Liver (tissue), 8 donors: ENCODE measurements at regions not wholly inside any gene's neighbourhood (a gene's known extent, or its start where the extent isn't known, plus 50 kb on each side); places are given as distances from the start of the nearest gene placed in this dataset.

Experiments
- DNase-seq: peaks from one replicate; pipeline ENCODE4 v3.0.0-alpha.2; 2017; ENCODE audit warnings: low spot score
- H3K27ac ChIP-seq, 2 donors: one replicate each; pipeline ENCODE4 v1.7.0; 2013; ENCODE audit warnings: inconsistent platforms in 2 of 2, low read length in 2 of 2, control low read depth in 1 of 2, low read depth in 1 of 2, mild to moderate bottlenecking in 1 of 2
- H3K27me3 ChIP-seq, 4 donors: one replicate each; pipeline versions ENCODE4 v1.6.1 to v1.7.0; 2013; ENCODE audit warnings: low read length in 3 of 4, inconsistent platforms in 1 of 4, mild to moderate bottlenecking in 1 of 4, moderate library complexity in 1 of 4; ENCODE audit not compliant: control insufficient read depth in 4 of 4, insufficient read depth in 4 of 4
- H3K36me3 ChIP-seq, 4 donors: one replicate each; pipeline versions ENCODE4 v1.6.1 to v1.7.0; 2013; ENCODE audit warnings: low read length in 3 of 4, mild to moderate bottlenecking in 3 of 4, low read depth in 1 of 4, moderate library complexity in 1 of 4; ENCODE audit not compliant: control insufficient read depth in 4 of 4, insufficient read depth in 3 of 4
- H3K4me1 ChIP-seq, 4 donors: one replicate each; pipeline versions ENCODE4 v1.6.1 to v1.7.0; 2013; ENCODE audit warnings: low read length in 3 of 4, mild to moderate bottlenecking in 3 of 4, moderate library complexity in 1 of 4; ENCODE audit not compliant: control insufficient read depth in 4 of 4, insufficient read depth in 4 of 4
- H3K4me3 ChIP-seq, 3 donors: one replicate each; pipeline versions ENCODE4 v1.6.1 to v1.7.0; 2013; ENCODE audit warnings: low read length in 3 of 3, control low read depth in 1 of 3, low read depth in 1 of 3, mild to moderate bottlenecking in 1 of 3
- H3K9ac ChIP-seq, 2 donors: one replicate each; pipeline ENCODE4 v1.7.0; 2013; ENCODE audit warnings: low read length in 2 of 2, mild to moderate bottlenecking in 2 of 2, moderate library complexity in 2 of 2, control low read depth in 1 of 2, low read depth in 1 of 2
- H3K9me3 ChIP-seq, 4 donors: one replicate each; pipeline versions ENCODE4 v1.6.1 to v1.7.0; 2013; ENCODE audit warnings: low read length in 3 of 4; ENCODE audit not compliant: control insufficient read depth in 4 of 4
- ATF3 ChIP-seq: IDR thresholded peaks from 2 replicates; pipeline ENCODE4 v1.6.1; 2016; ENCODE audit warnings: antibody characterized with exemption
- CTCF ChIP-seq: fragments of 150-350 bp; IDR thresholded peaks from 2 replicates; pipeline ENCODE4 v1.5.1; 2017; ENCODE audit warnings: improper control_type of control experiment, low read depth, low read length; ENCODE audit not compliant: missing input control
- EGR1 ChIP-seq, 2 donors: IDR thresholded peaks; 2 replicates each; pipeline ENCODE4 v1.6.1; 2016 to 2018; ENCODE audit warnings: antibody characterized with exemption in 2 of 2, low read depth in 2 of 2
- FOXA1 ChIP-seq: IDR thresholded peaks from 2 replicates; pipeline ENCODE4 v1.6.1; 2016; ENCODE audit warnings: antibody characterized with exemption
- FOXA2 ChIP-seq: IDR thresholded peaks from 2 replicates; pipeline ENCODE4 v1.6.1; 2016; ENCODE audit warnings: antibody characterized with exemption
- GABPA ChIP-seq, 2 donors: IDR thresholded peaks in 1 of 2; conservative IDR thresholded peaks in 1 of 2; 2 replicates each; pipeline ENCODE4 v1.6.1; 2016; ENCODE audit warnings: antibody characterized with exemption in 2 of 2, mild to moderate bottlenecking in 1 of 2, moderate library complexity in 1 of 2
- HNF4A ChIP-seq, 2 donors: conservative IDR thresholded peaks; 2 replicates each; pipeline ENCODE4 v1.6.1; 2016; ENCODE audit warnings: antibody characterized with exemption in 2 of 2, mild to moderate bottlenecking in 2 of 2
- HNF4G ChIP-seq: IDR thresholded peaks from 2 replicates; pipeline ENCODE4 v1.6.1; 2016; ENCODE audit warnings: antibody characterized with exemption
- JUND ChIP-seq, 2 donors: IDR thresholded peaks; 2 replicates each; pipeline ENCODE4 v1.6.1; 2016; ENCODE audit warnings: antibody characterized with exemption in 2 of 2
- MAX ChIP-seq: IDR thresholded peaks from 2 replicates; pipeline ENCODE4 v1.6.1; 2016; ENCODE audit warnings: antibody characterized with exemption
- NR2F2 ChIP-seq: IDR thresholded peaks from 2 replicates; pipeline ENCODE4 v1.6.1; 2016; ENCODE audit warnings: antibody characterized with exemption
- RAD21 ChIP-seq, 2 donors: IDR thresholded peaks; 2 replicates each; pipeline ENCODE4 v1.6.1; 2016; ENCODE audit warnings: antibody characterized with exemption in 2 of 2, mild to moderate bottlenecking in 2 of 2
- REST ChIP-seq: IDR thresholded peaks from 2 replicates; pipeline ENCODE4 v1.6.1; 2016; ENCODE audit warnings: antibody characterized with exemption, mild to moderate bottlenecking
- RXRA ChIP-seq, 2 donors: IDR thresholded peaks; 2 replicates each; pipeline ENCODE4 v1.6.1; 2017 to 2018; ENCODE audit warnings: antibody characterized with exemption in 2 of 2, mild to moderate bottlenecking in 1 of 2
- SP1 ChIP-seq: IDR thresholded peaks from 2 replicates; pipeline ENCODE4 v1.6.1; 2018; ENCODE audit warnings: antibody characterized with exemption, mild to moderate bottlenecking
- TAF1 ChIP-seq: conservative IDR thresholded peaks from 2 replicates; pipeline ENCODE4 v1.6.1; 2016; ENCODE audit warnings: antibody characterized with exemption, mild to moderate bottlenecking
- YY1 ChIP-seq: IDR thresholded peaks from 2 replicates; pipeline ENCODE4 v1.6.1; 2016; ENCODE audit warnings: antibody characterized with exemption, mild to moderate bottlenecking
- ZBTB33 ChIP-seq: IDR thresholded peaks from 2 replicates; pipeline ENCODE4 v1.6.1; 2016; ENCODE audit warnings: antibody characterized with exemption
- WGBS: extraction: QIAGEN DNeasy Blood & Tissue Kit; methylation state at CpG from one replicate; pipeline ENCODE4 v1.1.7; 2013; 5-methylcytosine and 5-hydroxymethylcytosine counted together
- donor health status: healthy.
- donor health status: healthy.
- donor health status: healthy.
- donor health status: healthy.
- donor health status: healthy.

- Histone ChIP-seq H3K9me3 (no peaks in the 10 kb centered on the region), H3K36me3 (no peaks in the 10 kb centered on the region), H3K27ac (no peak overlapping the region), H3K4me3 (no peak overlapping the region), H3K4me1 (no peaks in the 10 kb centered on the region), H3K27me3 (no peaks in the 10 kb centered on the region), H3K9ac (no peak overlapping the region)
- 87% methylated on average over 24 of the region's 24 CpGs for WGBS
- no peak for DNase-seq
- TF ChIP-seq EGR1 (IDR thresholded peaks at IDR 0.05; ENCODE audit: low read depth in 2 of 2) (no peak), SP1 (no peak), TAF1 (no peak), ZBTB33 (no peak), FOXA1 (no peak), ATF3 (no peak), CTCF (no peak), REST (no peak), HNF4A (conservative IDR thresholded peaks at IDR 0.05) (no peak), RXRA (IDR thresholded peaks at IDR 0.05) (no peak), JUND (IDR thresholded peaks at IDR 0.05) (no peak), YY1 (no peak), NR2F2 (no peak), FOXA2 (no peak), MAX (no peak), HNF4G (no peak), RAD21 (IDR thresholded peaks at IDR 0.05) (no peak), GABPA (IDR thresholded peaks at IDR 0.05 in 1 of 2, conservative IDR thresholded peaks at IDR 0.05 in 1 of 2) (no peak)
These were observed 626.7 kb upstream of the FRG1 start for GRCh38 chr4:189313861-189314513.
